ENCODE measurements at regions not wholly inside any gene's neighbourhood (a gene's known extent, or its start where the extent isn't known, plus 50 kb on each side); places are given as distances from the start of the nearest gene placed in this dataset.

GRCh38 chr7:95718577-95719410, 53.6 kb upstream of the DYNC1I1 start:
- peak; percentile 2 for DNase-seq

GRCh38 chr7:95716357-95717122, 55.8 kb upstream of the DYNC1I1 start:
- no peak for DNase-seq

GRCh38 chr7:95715274-95715673, 57.1 kb upstream of the DYNC1I1 start:
- no peak for DNase-seq

DNA sequence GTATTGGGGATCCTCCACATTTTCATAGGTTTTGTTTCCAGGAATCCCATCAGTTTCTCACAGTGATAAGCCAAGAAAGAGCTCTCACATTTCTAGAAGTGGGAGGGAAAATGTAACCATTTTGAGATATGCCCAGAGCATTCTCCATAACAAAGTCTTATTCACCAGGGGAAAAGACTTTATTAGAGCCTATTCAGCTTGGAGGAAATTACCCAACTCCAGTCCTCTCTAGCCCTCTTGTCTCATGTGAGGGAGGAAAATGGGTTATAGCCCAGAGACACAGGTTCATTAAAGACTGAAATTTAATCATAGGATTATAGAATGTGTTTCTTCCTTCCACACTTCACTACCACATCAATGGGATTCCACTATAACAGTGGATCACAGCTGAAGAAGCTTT, 61.6 kb upstream of the DYNC1I1 start:
- DNase-seq: no peak

DNA sequence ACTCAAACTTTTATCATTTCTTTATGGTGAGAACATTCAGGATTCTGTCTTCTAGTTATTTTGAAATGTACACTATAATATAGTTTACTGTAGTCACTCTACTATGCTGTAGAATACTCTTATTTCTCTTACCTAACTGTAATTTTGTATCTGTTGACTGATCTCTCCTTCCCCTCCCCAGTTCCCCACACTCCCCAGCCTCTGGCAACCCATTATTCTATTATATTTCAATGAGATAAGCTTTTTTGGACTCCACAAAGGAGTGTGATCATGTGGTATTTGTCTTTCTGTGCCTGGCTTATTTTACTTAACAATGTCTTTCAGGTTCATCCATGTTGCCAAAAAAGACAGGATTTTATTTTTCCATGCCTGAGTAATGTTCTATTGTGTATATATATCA, 71.4 kb upstream of the DYNC1I1 start:
- no peak for DNase-seq

- no peak for DNase-seq
These were observed 78.0 kb upstream of the DYNC1I1 start for GRCh38 chr7:95694334-95694733.

- no peak for DNase-seq
These were observed 78.6 kb upstream of the DYNC1I1 start for GRCh38 chr7:95693551-95694333.

DNA sequence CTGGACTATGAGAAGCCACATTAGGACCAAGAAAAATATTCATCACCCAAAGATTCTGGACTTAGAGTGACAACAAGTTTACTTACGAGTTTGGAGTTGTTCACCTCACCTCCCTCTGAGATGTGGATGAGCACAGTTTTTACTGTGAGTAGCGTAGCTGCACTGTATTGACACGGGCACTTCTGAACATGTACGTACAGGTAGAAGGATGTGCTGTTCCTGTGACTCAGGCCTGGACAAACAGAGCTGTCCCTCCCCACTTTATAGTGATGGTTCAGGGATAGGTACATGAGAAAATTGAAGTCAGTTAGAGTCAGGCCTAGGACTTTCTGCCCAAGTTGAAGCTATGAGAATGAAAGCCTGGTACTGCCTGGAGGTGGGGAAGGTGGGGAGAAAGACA, 80.9 kb upstream of the DYNC1I1 start:
- DNase-seq: no peak

- DNase-seq: peak; percentile 56
These were observed 81.9 kb upstream of the DYNC1I1 start for GRCh38 chr7:95690367-95690947.

GRCh38 chr7:95688931-95689495, 83.3 kb upstream of the DYNC1I1 start:
- no peak for DNase-seq

DNA sequence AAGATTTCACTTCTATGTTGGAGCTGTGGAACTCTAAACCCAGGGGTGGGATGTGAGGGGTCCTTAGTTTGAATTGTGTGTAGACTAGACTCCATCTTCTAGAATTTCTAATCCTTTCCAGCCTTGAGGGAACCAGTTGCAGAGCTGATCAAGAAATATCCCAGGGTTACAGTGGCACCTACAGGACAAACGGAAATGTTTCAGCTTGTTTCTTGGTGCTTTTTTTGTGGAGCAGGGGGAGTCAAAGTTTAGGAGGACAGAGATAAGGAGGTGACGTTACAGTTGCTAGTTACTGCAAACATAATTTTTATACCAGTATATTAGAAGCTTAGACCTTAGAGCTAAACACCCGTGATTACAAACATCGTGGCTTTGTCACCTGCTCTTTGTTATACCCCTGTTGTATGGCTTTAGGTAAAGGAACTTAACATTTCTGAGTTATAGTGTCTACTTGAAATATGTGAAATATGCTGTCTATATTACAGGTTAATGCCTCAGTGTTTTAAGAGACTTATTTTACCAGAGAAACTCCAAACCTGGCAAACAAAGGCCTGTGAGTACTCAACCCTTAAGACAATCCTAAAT, 84.5 kb upstream of the DYNC1I1 start:
- peak; percentile 25 for DNase-seq

- peak; percentile 32 for DNase-seq
These were observed 86.2 kb upstream of the DYNC1I1 start for GRCh38 chr7:95686109-95686508.

GRCh38 chr7:95684505-95684904, 87.8 kb upstream of the DYNC1I1 start:
- DNase-seq: no peak

GRCh38 chr7:95684037-95684436, 87.7 kb upstream of the PDK4 start:
- peak; percentile 33 for DNase-seq

DNA sequence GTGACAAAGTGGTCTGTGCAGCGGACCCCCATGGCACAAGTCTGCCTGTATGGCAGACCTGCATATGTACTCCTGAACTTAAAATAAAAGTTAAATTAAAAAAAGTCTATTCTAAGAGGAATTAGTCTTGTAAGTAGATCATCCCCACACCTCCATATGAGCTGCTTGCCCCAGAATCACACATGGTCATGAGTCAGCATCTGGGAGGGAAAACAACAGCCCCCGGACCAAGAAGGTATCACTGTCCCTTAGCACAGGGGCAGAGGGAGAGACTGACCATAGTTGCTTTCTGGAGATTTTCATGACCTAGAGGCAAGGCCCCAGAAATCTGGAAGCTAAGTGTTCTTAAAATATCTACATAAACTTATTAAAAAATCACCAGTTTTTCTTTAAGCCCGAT, 86.6 kb upstream of the PDK4 start:
- no peak for DNase-seq

DNA sequence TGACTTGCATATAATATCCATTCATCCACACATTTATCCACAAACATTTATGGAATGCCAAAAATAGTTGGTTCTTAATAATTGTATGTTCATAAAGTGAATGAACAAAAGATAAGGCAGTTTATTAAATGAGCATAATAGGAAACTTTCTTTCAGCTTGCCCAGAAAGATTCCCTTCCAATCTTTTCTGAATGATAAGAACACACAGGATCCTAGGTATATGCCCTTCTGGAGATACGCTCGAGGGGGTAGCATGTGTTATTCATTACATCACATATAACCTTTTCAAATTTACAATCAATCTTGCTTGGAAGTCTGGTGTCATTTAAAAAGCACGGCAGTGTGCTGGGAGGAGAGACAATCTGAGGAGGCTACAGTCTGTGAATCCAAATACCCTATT, 80.4 kb upstream of the PDK4 start:
- DNase-seq: no peak

GRCh38 chr7:95675632-95676031, 79.3 kb upstream of the PDK4 start:
- no peak for DNase-seq

- DNase-seq: no peak
These were observed 78.7 kb upstream of the PDK4 start for GRCh38 chr7:95675016-95675415.

GRCh38 chr7:95674101-95674500, 77.8 kb upstream of the PDK4 start:
- DNase-seq: no peak

DNA sequence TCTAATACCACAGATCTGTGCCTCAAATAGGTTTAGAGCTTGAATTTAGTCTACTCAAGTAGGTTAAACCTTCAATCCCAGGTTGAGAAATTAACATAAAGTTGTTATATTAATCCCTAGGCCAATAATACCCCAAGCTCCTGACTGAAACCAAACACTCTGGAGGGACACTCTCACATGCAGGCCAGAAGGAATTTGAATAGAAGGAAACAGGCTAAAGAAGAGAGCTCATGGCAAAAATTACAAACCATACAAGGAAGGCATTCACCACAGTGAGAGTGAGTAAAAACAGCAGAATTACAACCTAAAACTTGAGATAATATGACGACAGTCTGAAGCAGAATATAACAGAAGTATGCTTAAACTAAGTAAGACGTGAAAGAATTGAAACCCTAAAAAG, 76.1 kb upstream of the PDK4 start:
- no peak for DNase-seq

DNA sequence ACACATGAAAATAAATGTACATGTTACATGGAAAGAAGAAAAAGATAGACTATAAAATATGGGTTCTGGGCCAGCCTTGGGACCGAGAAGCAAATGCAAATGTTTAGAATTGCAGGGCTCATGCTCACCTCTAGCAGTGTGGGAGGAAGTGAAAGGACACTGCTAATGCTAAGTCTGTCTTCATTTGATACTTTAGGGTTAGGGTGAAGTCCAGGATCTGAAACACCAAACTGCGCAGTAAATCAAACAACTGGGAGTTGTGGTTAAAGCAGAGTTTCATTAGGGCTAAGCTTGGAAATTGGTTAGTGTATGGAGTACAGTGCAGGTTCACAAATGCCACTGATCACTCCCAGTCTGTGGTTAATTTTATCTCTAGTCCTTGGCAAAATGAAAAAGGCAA, 73.2 kb upstream of the PDK4 start:
- no peak for DNase-seq

DNA sequence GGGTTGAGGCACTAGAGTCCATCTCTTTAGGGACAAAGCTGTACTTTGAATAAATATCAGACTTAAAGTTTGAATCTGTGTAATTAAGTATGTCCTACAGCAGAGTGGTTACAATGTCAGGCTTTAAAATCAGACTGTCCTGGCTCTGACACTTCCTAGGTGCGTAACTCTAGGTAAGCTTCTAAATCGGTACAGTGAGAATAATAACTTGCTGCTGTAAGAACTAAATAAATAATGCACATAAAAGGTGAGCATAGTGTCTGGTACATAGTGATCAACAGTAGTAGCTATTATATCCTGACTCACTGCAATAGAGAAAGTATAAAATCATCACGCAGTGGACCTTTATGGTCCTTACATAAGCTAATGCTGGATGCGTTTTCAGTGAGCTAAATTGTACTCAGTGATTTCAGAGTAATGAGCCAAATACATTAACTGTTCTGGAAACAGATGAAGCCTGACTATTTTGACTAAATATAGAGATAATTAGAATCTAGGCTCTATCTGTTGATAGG, 72.2 kb upstream of the PDK4 start:
- no peak for DNase-seq

Data from hematopoietic multipotent progenitor cell treated with erythropoietin and hydrocortisone succinate and interleukin-3 and kit ligand, for 8 days (in vitro differentiated cells).